IMR-90 (cell line): ENCODE measurements at regions not wholly inside any gene's neighbourhood (a gene's known extent, or its start where the extent isn't known, plus 50 kb on each side); places are given as distances from the start of the nearest gene placed in this dataset.

Experiments
- BHLHE40 ChIP-seq: fragments of 150-350 bp; IDR thresholded peaks from 2 replicates; pipeline ENCODE4 v1.6.1; 2016; ENCODE audit warnings: mild to moderate bottlenecking, low read depth, low read length
- CEBPB ChIP-seq: IDR thresholded peaks from 2 replicates; pipeline ENCODE4 v1.6.1; 2012; ENCODE audit warnings: low read depth, low read length, improper control_type of control experiment
- FOS ChIP-seq: fragments of 150-350 bp; IDR thresholded peaks from 2 replicates; pipeline ENCODE4 v1.6.1; 2016; ENCODE audit warnings: low read depth, low read length
- MAFK ChIP-seq: IDR thresholded peaks from 2 replicates; pipeline ENCODE4 v1.6.1; 2012; ENCODE audit warnings: low read depth, low read length, improper control_type of control experiment
- MAZ ChIP-seq: IDR thresholded peaks from 2 replicates; pipeline ENCODE4 v1.6.1; 2012; ENCODE audit warnings: low read depth, mild to moderate bottlenecking, low read length, improper control_type of control experiment, moderate library complexity, borderline replicate concordance
- MXI1 ChIP-seq: IDR thresholded peaks from 2 replicates; pipeline ENCODE4 v1.6.1; 2012; ENCODE audit warnings: low read depth, mild to moderate bottlenecking, low read length, moderate library complexity, borderline replicate concordance
- POLR2A ChIP-seq: IDR thresholded peaks from 2 replicates; pipeline ENCODE4 v1.6.1; 2012; ENCODE audit warnings: mild to moderate bottlenecking, low read depth, low read length
- RAD21 ChIP-seq: IDR thresholded peaks from 2 replicates; pipeline ENCODE4 v1.6.1; 2012; ENCODE audit warnings: low read length, improper control_type of control experiment
- RCOR1 ChIP-seq: IDR thresholded peaks from 2 replicates; pipeline ENCODE4 v1.6.1; 2012; ENCODE audit warnings: mild to moderate bottlenecking, low read length, improper control_type of control experiment; ENCODE audit not compliant: insufficient replicate concordance
- RFX5 ChIP-seq: IDR thresholded peaks from 2 replicates; pipeline ENCODE4 v1.8.0; 2012; ENCODE audit warnings: low read depth, mild to moderate bottlenecking, low read length, moderate library complexity
- SMC3 ChIP-seq: fragments of 150-350 bp; IDR thresholded peaks from 2 replicates; pipeline ENCODE4 v1.6.1; 2016; ENCODE audit warnings: low read depth, mild to moderate bottlenecking, antibody characterized with exemption, low read length, moderate library complexity
- TF ChIP-seq, protein P1 (sequence below): conservative IDR thresholded peaks from 2 replicates; pipeline ENCODE4 v1.5.1; 2012; ENCODE audit warnings: mild to moderate bottlenecking, low read depth, low read length, improper control_type of control experiment
- TF ChIP-seq, protein P2 (sequence below): fragments of 150-350 bp; IDR thresholded peaks from 2 replicates; pipeline ENCODE4 v1.6.1; 2017; ENCODE audit warnings: mild to moderate bottlenecking, antibody characterized with exemption, low read length, low read depth
- TF ChIP-seq, protein P3 (sequence below): fragments of 150-350 bp; IDR thresholded peaks from 2 replicates; pipeline ENCODE4 v1.6.1; 2016; ENCODE audit warnings: low read depth, mild to moderate bottlenecking, low read length, moderate library complexity, borderline replicate concordance

DNA sequence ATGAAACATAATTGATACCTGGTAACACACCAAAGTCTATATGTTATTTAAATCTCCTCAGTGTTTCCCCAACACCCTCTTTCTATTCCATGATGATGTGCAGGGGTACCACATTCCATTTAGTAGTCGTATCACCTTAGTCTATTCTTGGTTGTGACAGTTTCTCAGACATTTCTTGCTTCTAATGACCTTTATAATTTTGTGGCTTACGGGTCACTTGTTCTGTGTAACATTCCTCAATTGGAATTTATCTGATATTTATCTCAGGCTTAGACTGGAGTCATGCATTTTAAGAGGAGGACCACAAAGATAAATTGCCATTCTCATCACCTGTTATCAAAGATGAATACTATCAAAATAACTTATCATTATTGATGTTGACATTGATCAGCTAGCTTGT, 679.6 kb downstream of the USP25 start:
- TF ChIP-seq POLR2A (no peak), CEBPB (no peak), RFX5 (no peak), BHLHE40 (no peak), RAD21 (no peak), MXI1 (no peak), RCOR1 (no peak), MAFK (no peak), SMC3 (no peak), MAZ (no peak), FOS (no peak)
- TF ChIP-seq, protein P1, sequence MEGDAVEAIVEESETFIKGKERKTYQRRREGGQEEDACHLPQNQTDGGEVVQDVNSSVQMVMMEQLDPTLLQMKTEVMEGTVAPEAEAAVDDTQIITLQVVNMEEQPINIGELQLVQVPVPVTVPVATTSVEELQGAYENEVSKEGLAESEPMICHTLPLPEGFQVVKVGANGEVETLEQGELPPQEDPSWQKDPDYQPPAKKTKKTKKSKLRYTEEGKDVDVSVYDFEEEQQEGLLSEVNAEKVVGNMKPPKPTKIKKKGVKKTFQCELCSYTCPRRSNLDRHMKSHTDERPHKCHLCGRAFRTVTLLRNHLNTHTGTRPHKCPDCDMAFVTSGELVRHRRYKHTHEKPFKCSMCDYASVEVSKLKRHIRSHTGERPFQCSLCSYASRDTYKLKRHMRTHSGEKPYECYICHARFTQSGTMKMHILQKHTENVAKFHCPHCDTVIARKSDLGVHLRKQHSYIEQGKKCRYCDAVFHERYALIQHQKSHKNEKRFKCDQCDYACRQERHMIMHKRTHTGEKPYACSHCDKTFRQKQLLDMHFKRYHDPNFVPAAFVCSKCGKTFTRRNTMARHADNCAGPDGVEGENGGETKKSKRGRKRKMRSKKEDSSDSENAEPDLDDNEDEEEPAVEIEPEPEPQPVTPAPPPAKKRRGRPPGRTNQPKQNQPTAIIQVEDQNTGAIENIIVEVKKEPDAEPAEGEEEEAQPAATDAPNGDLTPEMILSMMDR: no peak
- TF ChIP-seq, protein P2, sequence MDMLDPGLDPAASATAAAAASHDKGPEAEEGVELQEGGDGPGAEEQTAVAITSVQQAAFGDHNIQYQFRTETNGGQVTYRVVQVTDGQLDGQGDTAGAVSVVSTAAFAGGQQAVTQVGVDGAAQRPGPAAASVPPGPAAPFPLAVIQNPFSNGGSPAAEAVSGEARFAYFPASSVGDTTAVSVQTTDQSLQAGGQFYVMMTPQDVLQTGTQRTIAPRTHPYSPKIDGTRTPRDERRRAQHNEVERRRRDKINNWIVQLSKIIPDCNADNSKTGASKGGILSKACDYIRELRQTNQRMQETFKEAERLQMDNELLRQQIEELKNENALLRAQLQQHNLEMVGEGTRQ: no peak
- TF ChIP-seq, protein P3, sequence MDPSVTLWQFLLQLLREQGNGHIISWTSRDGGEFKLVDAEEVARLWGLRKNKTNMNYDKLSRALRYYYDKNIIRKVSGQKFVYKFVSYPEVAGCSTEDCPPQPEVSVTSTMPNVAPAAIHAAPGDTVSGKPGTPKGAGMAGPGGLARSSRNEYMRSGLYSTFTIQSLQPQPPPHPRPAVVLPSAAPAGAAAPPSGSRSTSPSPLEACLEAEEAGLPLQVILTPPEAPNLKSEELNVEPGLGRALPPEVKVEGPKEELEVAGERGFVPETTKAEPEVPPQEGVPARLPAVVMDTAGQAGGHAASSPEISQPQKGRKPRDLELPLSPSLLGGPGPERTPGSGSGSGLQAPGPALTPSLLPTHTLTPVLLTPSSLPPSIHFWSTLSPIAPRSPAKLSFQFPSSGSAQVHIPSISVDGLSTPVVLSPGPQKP: no peak
